Liver (tissue), 7 donors: ENCODE measurements at regions not wholly inside any gene's neighbourhood (a gene's known extent, or its start where the extent isn't known, plus 50 kb on each side); places are given as distances from the start of the nearest gene placed in this dataset.

ENCODE experiments used
- DNase-seq: peaks from one replicate; pipeline ENCODE4 v3.0.0-alpha.2; 2017; ENCODE audit warnings: low spot score
- H3K27ac ChIP-seq, 2 donors: one replicate each; pipeline ENCODE4 v1.7.0; 2013; ENCODE audit warnings: inconsistent platforms in 2 of 2, low read length in 2 of 2, control low read depth in 1 of 2, low read depth in 1 of 2, mild to moderate bottlenecking in 1 of 2
- H3K27me3 ChIP-seq, 4 donors: one replicate each; pipeline versions ENCODE4 v1.6.1 to v1.7.0; 2013; ENCODE audit warnings: low read length in 3 of 4, inconsistent platforms in 1 of 4, mild to moderate bottlenecking in 1 of 4, moderate library complexity in 1 of 4; ENCODE audit not compliant: control insufficient read depth in 4 of 4, insufficient read depth in 4 of 4
- H3K36me3 ChIP-seq, 4 donors: one replicate each; pipeline versions ENCODE4 v1.6.1 to v1.7.0; 2013; ENCODE audit warnings: low read length in 3 of 4, mild to moderate bottlenecking in 3 of 4, low read depth in 1 of 4, moderate library complexity in 1 of 4; ENCODE audit not compliant: control insufficient read depth in 4 of 4, insufficient read depth in 3 of 4
- H3K4me1 ChIP-seq, 4 donors: one replicate each; pipeline versions ENCODE4 v1.6.1 to v1.7.0; 2013; ENCODE audit warnings: low read length in 3 of 4, mild to moderate bottlenecking in 3 of 4, moderate library complexity in 1 of 4; ENCODE audit not compliant: control insufficient read depth in 4 of 4, insufficient read depth in 4 of 4
- H3K4me3 ChIP-seq, 3 donors: one replicate each; pipeline versions ENCODE4 v1.6.1 to v1.7.0; 2013; ENCODE audit warnings: low read length in 3 of 3, control low read depth in 1 of 3, low read depth in 1 of 3, mild to moderate bottlenecking in 1 of 3
- H3K9ac ChIP-seq, 2 donors: one replicate each; pipeline ENCODE4 v1.7.0; 2013; ENCODE audit warnings: low read length in 2 of 2, mild to moderate bottlenecking in 2 of 2, moderate library complexity in 2 of 2, control low read depth in 1 of 2, low read depth in 1 of 2
- H3K9me3 ChIP-seq, 4 donors: one replicate each; pipeline versions ENCODE4 v1.6.1 to v1.7.0; 2013; ENCODE audit warnings: low read length in 3 of 4; ENCODE audit not compliant: control insufficient read depth in 4 of 4
- ATF3 ChIP-seq: IDR thresholded peaks from 2 replicates; pipeline ENCODE4 v1.6.1; 2016; ENCODE audit warnings: antibody characterized with exemption
- FOXA1 ChIP-seq: IDR thresholded peaks from 2 replicates; pipeline ENCODE4 v1.6.1; 2016; ENCODE audit warnings: antibody characterized with exemption
- FOXA2 ChIP-seq: IDR thresholded peaks from 2 replicates; pipeline ENCODE4 v1.6.1; 2016; ENCODE audit warnings: antibody characterized with exemption
- GABPA ChIP-seq, 2 donors: IDR thresholded peaks in 1 of 2; conservative IDR thresholded peaks in 1 of 2; 2 replicates each; pipeline ENCODE4 v1.6.1; 2016; ENCODE audit warnings: antibody characterized with exemption in 2 of 2, mild to moderate bottlenecking in 1 of 2, moderate library complexity in 1 of 2
- HNF4A ChIP-seq, 2 donors: conservative IDR thresholded peaks; 2 replicates each; pipeline ENCODE4 v1.6.1; 2016; ENCODE audit warnings: antibody characterized with exemption in 2 of 2, mild to moderate bottlenecking in 2 of 2
- HNF4G ChIP-seq: IDR thresholded peaks from 2 replicates; pipeline ENCODE4 v1.6.1; 2016; ENCODE audit warnings: antibody characterized with exemption
- JUND ChIP-seq, 2 donors: IDR thresholded peaks; 2 replicates each; pipeline ENCODE4 v1.6.1; 2016; ENCODE audit warnings: antibody characterized with exemption in 2 of 2
- MAX ChIP-seq: IDR thresholded peaks from 2 replicates; pipeline ENCODE4 v1.6.1; 2016; ENCODE audit warnings: antibody characterized with exemption
- NR2F2 ChIP-seq: IDR thresholded peaks from 2 replicates; pipeline ENCODE4 v1.6.1; 2016; ENCODE audit warnings: antibody characterized with exemption
- REST ChIP-seq: IDR thresholded peaks from 2 replicates; pipeline ENCODE4 v1.6.1; 2016; ENCODE audit warnings: antibody characterized with exemption, mild to moderate bottlenecking
- RXRA ChIP-seq, 2 donors: IDR thresholded peaks; 2 replicates each; pipeline ENCODE4 v1.6.1; 2017 to 2018; ENCODE audit warnings: antibody characterized with exemption in 2 of 2, mild to moderate bottlenecking in 1 of 2
- SP1 ChIP-seq: IDR thresholded peaks from 2 replicates; pipeline ENCODE4 v1.6.1; 2018; ENCODE audit warnings: antibody characterized with exemption, mild to moderate bottlenecking
- TAF1 ChIP-seq: conservative IDR thresholded peaks from 2 replicates; pipeline ENCODE4 v1.6.1; 2016; ENCODE audit warnings: antibody characterized with exemption, mild to moderate bottlenecking
- YY1 ChIP-seq: IDR thresholded peaks from 2 replicates; pipeline ENCODE4 v1.6.1; 2016; ENCODE audit warnings: antibody characterized with exemption, mild to moderate bottlenecking
- ZBTB33 ChIP-seq: IDR thresholded peaks from 2 replicates; pipeline ENCODE4 v1.6.1; 2016; ENCODE audit warnings: antibody characterized with exemption
- WGBS: extraction: QIAGEN DNeasy Blood & Tissue Kit; methylation state at CpG from one replicate; pipeline ENCODE4 v1.1.7; 2013; 5-methylcytosine and 5-hydroxymethylcytosine counted together
- donor health status: healthy.
- donor health status: healthy.
- donor health status: healthy.
- donor health status: healthy.

- H3K4me3 ChIP-seq, result no peak overlapping the region
- no peak overlapping the region for H3K27ac ChIP-seq
- no peaks in the 10 kb centered on the region for H3K9me3 ChIP-seq
- H3K27me3 ChIP-seq, result no peaks in the 10 kb centered on the region
- no peaks in the 10 kb centered on the region for H3K36me3 ChIP-seq
- H3K9ac ChIP-seq, result no peak overlapping the region
- no peak for TF ChIP-seq MAX
- TF ChIP-seq GABPA (IDR thresholded peaks at IDR 0.05 in 1 of 2, conservative IDR thresholded peaks at IDR 0.05 in 1 of 2), result no peak
- no peak for TF ChIP-seq RXRA (IDR thresholded peaks at IDR 0.05)
- TF ChIP-seq JUND (IDR thresholded peaks at IDR 0.05), result no peak
- no peak for TF ChIP-seq ZBTB33
- TF ChIP-seq FOXA1, result no peak
- TF ChIP-seq SP1, result no peak
- no peak for DNase-seq
- peaks cover 0 to 16% (median 11%) of the 10 kb centered on the region in 4 donors for H3K4me1 ChIP-seq
These were observed 212.6 kb upstream of the EXOC2 start for GRCh38 chr6:905556-905955.

- no peak overlapping the region for H3K9ac ChIP-seq
- no peak overlapping the region for H3K4me3 ChIP-seq
- DNase-seq, result no peak
- TF ChIP-seq HNF4A (conservative IDR thresholded peaks at IDR 0.05), result no peak
- TF ChIP-seq SP1, result no peak
- TF ChIP-seq REST, result no peak
- no peak for TF ChIP-seq ATF3
- no peak for TF ChIP-seq FOXA2
- TF ChIP-seq RXRA (IDR thresholded peaks at IDR 0.05), result no peak
- TF ChIP-seq YY1, result no peak
- H3K36me3 ChIP-seq, result no peaks in the 10 kb centered on the region
- peaks cover 0 to 19% (median 11%) of the 10 kb centered on the region in 4 donors for H3K4me1 ChIP-seq
- no peak overlapping the region for H3K27ac ChIP-seq
- H3K9me3 ChIP-seq, result no peaks in the 10 kb centered on the region
- no peaks in the 10 kb centered on the region for H3K27me3 ChIP-seq
These were observed 212.1 kb upstream of the EXOC2 start for GRCh38 chr6:904994-905393.

- Histone ChIP-seq H3K4me1 (peaks cover 2 to 21% (median 11%) of the 10 kb centered on the region in 4 donors), H3K4me3 (no peak overlapping the region), H3K9ac (no peak overlapping the region), H3K36me3 (no peaks in the 10 kb centered on the region), H3K9me3 (no peaks in the 10 kb centered on the region), H3K27me3 (no peaks in the 10 kb centered on the region), H3K27ac (no peak overlapping the region)
- WGBS, result 86% methylated on average over 6 of the region's 6 CpGs
- DNase-seq, result no peak
- TF ChIP-seq TAF1 (no peak), RXRA (IDR thresholded peaks at IDR 0.05) (no peak), HNF4G (no peak), MAX (no peak), FOXA2 (no peak), GABPA (IDR thresholded peaks at IDR 0.05 in 1 of 2, conservative IDR thresholded peaks at IDR 0.05 in 1 of 2) (no peak), SP1 (no peak), ZBTB33 (no peak), FOXA1 (no peak), ATF3 (no peak), REST (no peak), JUND (IDR thresholded peaks at IDR 0.05) (no peak), NR2F2 (no peak)
These were observed 210.8 kb upstream of the EXOC2 start for GRCh38 chr6:903761-904160.
